Dermis microvascular lymphatic vessel endothelial cell (primary cell): ENCODE measurements at regions not wholly inside any gene's neighbourhood (a gene's known extent, or its start where the extent isn't known, plus 50 kb on each side); places are given as distances from the start of the nearest gene placed in this dataset.
A peak's percentile ranks its signal among the peaks of the same experiment; 100 is the strongest.
"Not testable (repeated sequence)": the region's sequence is repeated elsewhere in the genome, so short reads cannot be mapped to it uniquely, and the experiment has no call there.

Experiments
- DNase-seq, 2 donors: peaks; one replicate each; pipeline versions ENCODE4 v3.0.0 to v3.0.0-alpha.2; 2010; ENCODE audit warnings: low read depth in 2 of 2

- peak in 1 of 2 donors; percentile 12 for DNase-seq
Observed at GRCh38 chr3:40886660-40887425, 312.5 kb upstream of the CTNNB1 start.

- DNase-seq = no peak
Observed at GRCh38 chr3:40891186-40891585, 308.1 kb upstream of the CTNNB1 start.

GRCh38 chr3:40895109-40895508 is 304.2 kb upstream of the CTNNB1 start:
- no peak for DNase-seq

- DNase-seq = peak in 1 of 2 donors; percentile 41
Observed at GRCh38 chr3:40899286-40899712, 300.0 kb upstream of the CTNNB1 start.

GRCh38 chr3:40901298-40901697 is 298.0 kb upstream of the CTNNB1 start:
- no peak for DNase-seq

GRCh38 chr3:40901796-40902195 is 297.5 kb upstream of the CTNNB1 start:
- no peak for DNase-seq

GRCh38 chr3:40907907-40908465 is 291.3 kb upstream of the CTNNB1 start:
- DNase-seq = not testable (repeated sequence)

GRCh38 chr3:40908612-40909011 is 290.7 kb upstream of the CTNNB1 start:
- no peak for DNase-seq

GRCh38 chr3:40911264-40911663 is 288.0 kb upstream of the CTNNB1 start:
- no peak for DNase-seq

- no peak for DNase-seq
Observed at GRCh38 chr3:40911928-40912327, 287.4 kb upstream of the CTNNB1 start.

- DNase-seq = no peak
Observed at GRCh38 chr3:40912461-40912860, 286.8 kb upstream of the CTNNB1 start.

GRCh38 chr3:40913192-40913591 is 286.1 kb upstream of the CTNNB1 start:
- no peak for DNase-seq

GRCh38 chr3:40913641-40914040 is 285.7 kb upstream of the CTNNB1 start:
- DNase-seq = no peak

- DNase-seq = no peak
Observed at GRCh38 chr3:40914475-40914874, 284.8 kb upstream of the CTNNB1 start.

GRCh38 chr3:40915346-40915865 is 283.9 kb upstream of the CTNNB1 start:
- no peak for DNase-seq

- peak in 1 of 2 donors; percentile 47 for DNase-seq
Observed at GRCh38 chr3:40920041-40920440, 279.3 kb upstream of the CTNNB1 start.

GRCh38 chr3:40921251-40921650 is 278.1 kb upstream of the CTNNB1 start:
- peak in 1 of 2 donors; percentile 58 for DNase-seq

- DNase-seq = peak in 1 of 2 donors; percentile 32
Observed at GRCh38 chr3:40923143-40923542, 276.2 kb upstream of the CTNNB1 start.

GRCh38 chr3:40923651-40924050 is 275.7 kb upstream of the CTNNB1 start:
- DNase-seq = no peak

GRCh38 chr3:40924559-40925141 is 274.7 kb upstream of the CTNNB1 start:
- no peak for DNase-seq

- DNase-seq = no peak
Observed at GRCh38 chr3:40925231-40925630, 274.1 kb upstream of the CTNNB1 start.

GRCh38 chr3:40930131-40930538 is 269.2 kb upstream of the CTNNB1 start:
- peak in 1 of 2 donors; percentile 39 for DNase-seq

- no peak for DNase-seq
Observed at GRCh38 chr3:40930756-40931155, 268.5 kb upstream of the CTNNB1 start.
